Body of pancreas (tissue), 4 donors: ENCODE measurements at regions not wholly inside any gene's neighbourhood (a gene's known extent, or its start where the extent isn't known, plus 50 kb on each side); places are given as distances from the start of the nearest gene placed in this dataset.

Source experiments
- CTCF ChIP-seq, 7 experiments: fragments of 450-650 bp in 4 of 7; fragments of 200-600 bp in 3 of 7; sonication (generic) in 3 of 7; IDR thresholded peaks; one replicate each; pipeline ENCODE4 v1.5.1; 2016 to 2019; ENCODE audit warnings: antibody characterized with exemption in 7 of 7
- POLR2A ChIP-seq, 3 donors: fragments of 450-650 bp; IDR thresholded peaks; one replicate each; pipeline ENCODE4 v1.6.1; 2016; ENCODE audit warnings: antibody characterized with exemption in 3 of 3, mild to moderate bottlenecking in 2 of 3

GRCh38 chr7:116449441-116449840, 50.1 kb upstream of the CAV2 start:
- TF ChIP-seq CTCF (IDR thresholded peaks at IDR 0.05) (no peak), POLR2A (IDR thresholded peaks at IDR 0.05) (no peak)
